ENCODE measurements at regions not wholly inside any gene's neighbourhood (a gene's known extent, or its start where the extent isn't known, plus 50 kb on each side); places are given as distances from the start of the nearest gene placed in this dataset.

GRCh38 chr5:39598661-39599248 lies 174.0 kb upstream of the DAB2 start:
- TF ChIP-seq CTCF (conservative IDR thresholded peaks at IDR 0.05 in 1 of 2, IDR thresholded peaks at IDR 0.05 in 1 of 2; ENCODE audit: low read depth in 1 of 2, low read length in 2 of 2): no peak
- TF ChIP-seq EZH2 (IDR thresholded peaks at IDR 0.05; ENCODE audit: low read length, missing control alignments): no peak

Data from fibroblast of lung (primary cell).